SKM-1 treated with dmso at 0.1 percent for 144 hours (cell line): ENCODE measurements at regions not wholly inside any gene's neighbourhood (a gene's known extent, or its start where the extent isn't known, plus 50 kb on each side); places are given as distances from the start of the nearest gene placed in this dataset.
"Not testable (repeated sequence)": the region's sequence is repeated elsewhere in the genome, so short reads cannot be mapped to it uniquely, and the experiment has no call there.

Experiments
- DNase-seq: peaks from one replicate; lab custom pipeline; 2025; ENCODE audit not compliant: unreplicated experiment; lab: John Stamatoyannopoulos, UW

DNA sequence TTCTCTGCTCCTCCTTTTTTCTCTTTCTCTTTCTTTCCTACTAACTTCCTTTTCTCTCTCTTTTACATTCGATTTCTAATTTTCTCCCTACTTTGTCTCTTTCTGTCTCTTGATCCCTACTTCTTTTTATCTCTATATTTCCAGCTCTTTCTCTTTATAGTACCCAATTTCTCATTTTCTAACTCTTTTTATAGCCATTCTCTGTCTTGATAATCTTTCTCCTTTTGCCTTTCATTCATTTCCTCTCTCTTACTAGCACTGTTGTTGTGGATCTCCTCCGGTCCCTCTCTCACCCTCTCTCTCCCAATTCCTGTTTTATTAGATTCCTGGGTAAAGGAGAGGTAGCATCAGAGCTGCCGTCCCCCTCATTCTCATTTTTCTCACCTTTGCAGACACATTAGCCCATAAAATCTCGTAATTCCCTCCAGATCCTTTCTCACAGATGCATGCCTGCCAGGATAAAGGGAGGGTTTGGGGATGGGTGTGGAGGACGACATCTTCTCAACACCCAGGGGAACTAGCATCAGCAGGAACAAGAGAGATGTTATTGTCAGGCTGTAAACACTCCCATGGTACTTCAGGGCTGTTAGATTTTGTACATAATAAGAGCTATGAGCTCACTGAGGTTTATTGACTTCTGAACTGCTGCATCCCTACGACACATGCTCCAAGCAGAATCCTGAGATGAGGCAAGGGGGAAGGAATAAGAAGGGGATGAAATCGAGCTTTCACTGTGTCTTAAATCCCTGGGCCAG, 159.0 kb upstream of the GALNT2 start:
- no peak for DNase-seq

DNA sequence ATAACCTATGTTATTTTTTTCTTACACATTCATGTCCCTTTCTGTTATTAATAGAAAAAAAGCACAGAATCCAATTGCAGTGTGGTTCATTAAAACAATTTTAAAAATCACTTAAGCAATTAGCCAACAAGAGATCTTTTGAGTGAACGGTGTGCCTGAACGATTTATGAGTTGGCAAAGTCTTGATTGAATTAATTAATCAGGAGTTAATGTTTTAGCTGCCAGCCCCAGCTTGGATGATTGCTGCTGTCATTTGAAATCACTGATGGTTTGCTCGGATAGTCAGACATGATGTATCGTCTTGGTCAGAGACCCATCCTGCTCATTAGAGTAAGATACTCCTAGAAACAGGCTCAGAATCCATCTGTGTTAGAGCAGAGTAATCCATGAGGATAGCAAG, 158.3 kb upstream of the GALNT2 start:
- no peak for DNase-seq

DNA sequence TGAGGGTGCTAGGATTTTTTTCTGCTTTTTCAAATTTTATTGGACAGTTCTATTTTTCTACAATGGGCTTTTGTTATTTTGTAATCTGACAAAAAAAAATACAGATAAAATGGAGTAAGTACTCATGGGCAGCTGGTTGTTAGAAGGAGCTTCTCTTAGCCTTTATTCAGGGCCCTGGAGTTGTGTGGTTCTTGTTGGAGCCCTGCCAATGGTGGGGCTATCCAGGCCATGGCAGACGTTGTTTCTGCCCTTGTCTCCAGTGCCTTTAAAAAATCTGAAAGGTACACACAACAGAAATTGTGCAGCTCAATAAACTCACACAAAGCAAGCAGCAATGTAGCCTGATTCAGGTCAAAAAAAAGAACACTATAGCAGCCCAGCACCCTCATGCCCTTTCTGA, 153.5 kb upstream of the GALNT2 start:
- no peak for DNase-seq

DNA sequence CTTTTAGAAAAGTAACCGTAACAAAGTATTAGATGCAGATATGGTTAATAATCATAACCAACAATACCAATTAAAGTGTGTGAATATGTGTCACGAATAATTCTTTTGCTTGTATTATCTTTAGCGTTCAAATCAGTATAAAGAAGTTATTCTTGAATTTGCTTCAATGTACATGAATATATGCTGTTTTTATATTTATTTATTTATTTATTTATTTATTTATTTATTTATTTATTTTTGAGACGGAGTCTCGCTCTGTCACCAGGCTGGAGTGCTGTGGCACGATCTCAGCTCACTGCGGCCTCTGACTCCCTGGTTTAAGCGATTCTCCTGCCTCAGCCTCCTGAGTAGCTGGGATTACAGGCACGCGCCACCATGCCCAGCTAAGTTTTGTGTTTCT, 147.6 kb upstream of the GALNT2 start:
- DNase-seq, result not testable (repeated sequence)

DNA sequence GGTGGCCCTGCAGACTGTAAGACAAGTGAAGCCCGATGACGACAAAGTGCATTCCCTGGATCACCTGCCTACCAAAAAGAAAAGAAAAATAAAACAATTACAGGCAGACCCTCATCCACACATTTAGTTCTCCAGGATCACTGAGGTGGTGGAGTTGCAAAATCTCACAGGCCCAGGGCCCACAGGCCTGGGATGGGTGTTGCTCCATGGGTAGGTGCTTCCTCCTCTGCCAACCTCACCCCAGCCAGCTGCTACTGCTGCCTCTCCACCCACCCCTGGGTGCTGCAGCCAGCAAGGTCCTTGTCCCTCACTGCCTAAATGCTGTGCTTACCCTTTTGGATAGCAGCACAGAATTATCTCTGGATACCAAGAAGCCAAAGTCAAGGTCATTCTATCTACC, 146.4 kb upstream of the GALNT2 start:
- no peak for DNase-seq

DNA sequence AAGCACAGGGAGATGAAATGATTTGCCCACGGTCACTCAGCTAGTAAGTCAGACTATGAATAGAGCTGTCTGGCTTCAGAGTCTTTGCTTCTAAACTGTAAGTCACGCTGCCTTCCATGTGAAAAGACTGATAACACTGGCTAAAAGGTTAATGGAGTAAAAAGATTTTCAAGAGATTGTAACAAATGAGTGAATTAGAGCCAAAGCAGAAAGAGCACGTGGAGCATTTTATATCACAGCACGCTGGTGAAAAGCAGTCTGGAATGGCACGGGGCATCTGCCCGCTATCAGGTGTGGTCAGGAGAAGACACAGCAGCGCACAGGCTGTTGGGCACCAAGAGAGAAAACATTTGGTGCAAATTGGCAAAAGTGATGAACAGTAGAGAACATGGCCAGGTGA, 144.8 kb upstream of the GALNT2 start:
- no peak for DNase-seq

DNA sequence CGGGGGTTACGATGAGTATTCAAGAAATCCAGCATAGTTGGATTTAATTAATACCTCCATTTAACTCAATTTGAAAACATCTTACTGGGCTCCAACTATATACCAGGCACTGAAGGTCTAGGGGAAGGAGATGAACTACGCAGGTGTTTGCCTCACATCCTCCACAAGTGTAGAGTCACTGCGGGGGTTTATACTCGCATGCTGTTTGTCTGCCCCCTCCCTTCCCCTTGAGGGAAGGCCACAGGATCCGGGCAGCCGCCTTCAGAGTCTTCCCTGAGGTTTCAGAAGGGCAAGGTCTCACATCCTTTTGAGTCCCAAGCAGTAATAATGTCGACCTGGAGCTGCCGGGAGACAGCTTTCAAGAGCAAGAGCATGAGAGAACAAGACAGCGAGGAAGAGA, 142.4 kb upstream of the GALNT2 start:
- no peak for DNase-seq

DNA sequence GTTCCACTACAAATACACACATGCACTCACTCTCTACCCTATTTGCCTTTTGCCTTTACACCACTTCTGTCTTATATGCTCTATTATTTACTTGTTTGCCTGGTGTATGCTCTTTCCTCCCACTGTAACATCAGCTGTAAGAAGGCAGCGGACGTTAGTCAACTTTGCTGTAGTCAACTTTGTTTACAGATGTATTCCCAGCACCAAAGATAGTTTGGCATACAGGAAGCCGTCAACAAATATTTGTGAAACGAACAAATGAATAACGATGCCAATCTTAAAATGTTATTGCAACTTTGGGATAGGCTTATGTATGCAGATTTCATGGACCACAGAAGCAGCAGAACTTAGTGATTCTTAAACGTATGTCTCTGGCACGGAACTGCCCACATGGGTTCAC, 138.3 kb upstream of the GALNT2 start:
- DNase-seq, result no peak

DNA sequence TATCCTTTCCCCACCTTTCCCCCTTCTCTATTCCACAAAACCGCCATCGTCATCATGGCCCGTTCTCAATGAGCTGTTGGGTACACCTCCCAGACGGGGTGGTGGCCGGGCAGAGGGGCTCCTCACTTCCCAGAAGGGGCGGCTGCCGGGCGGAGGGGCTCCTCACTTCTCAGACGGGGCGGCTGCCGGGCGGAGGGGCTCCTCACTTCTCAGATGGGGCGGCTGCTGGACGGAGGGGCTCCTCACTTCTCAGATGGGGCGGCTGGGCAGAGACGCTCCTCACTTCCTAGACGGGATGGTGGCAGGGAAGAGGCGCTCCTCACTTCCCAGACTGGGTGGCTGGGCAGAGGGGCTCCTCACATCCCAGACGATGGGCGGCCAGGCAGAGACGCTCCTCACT, 135.3 kb upstream of the GALNT2 start:
- not testable (repeated sequence) for DNase-seq

DNA sequence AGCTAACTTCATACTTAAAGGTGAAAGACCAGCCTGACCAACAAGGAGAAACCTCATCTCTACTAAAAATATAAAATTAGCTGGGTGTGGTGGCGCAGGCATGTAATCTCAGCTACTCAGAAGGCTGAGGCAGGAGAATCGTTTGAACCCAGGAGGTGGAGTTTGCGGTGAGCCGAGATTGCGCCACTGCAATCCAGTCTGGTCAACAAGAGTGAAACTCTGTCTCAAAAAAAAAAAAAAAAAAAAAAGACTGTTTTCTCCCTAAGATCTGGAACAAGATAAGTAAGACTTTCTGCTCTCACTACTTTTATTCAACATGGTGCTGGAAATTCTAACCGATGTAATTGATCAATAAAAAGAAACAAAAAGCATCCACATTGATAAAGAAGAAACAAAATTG, 131.9 kb upstream of the GALNT2 start:
- DNase-seq, result peak; percentile 15

DNA sequence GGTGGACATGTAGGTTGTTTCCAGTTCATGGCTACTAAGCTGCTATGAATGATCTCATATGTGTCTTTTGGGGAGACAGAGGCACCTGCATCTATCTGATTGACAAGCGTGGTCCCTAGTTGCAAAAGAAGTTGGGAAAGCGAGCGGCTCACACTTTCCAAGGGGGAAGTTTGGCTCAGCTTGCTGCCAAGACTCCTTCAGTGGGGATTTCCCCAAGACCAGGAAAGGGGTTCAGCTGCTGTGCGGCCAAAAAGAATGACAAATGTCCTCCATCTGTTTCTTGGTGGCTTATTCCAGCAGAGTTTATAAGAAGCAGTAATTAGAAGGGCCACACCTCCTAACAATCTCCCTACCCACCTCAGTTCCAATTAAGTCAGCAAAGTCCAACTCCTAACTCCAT, 128.5 kb upstream of the GALNT2 start:
- DNase-seq, result no peak

DNA sequence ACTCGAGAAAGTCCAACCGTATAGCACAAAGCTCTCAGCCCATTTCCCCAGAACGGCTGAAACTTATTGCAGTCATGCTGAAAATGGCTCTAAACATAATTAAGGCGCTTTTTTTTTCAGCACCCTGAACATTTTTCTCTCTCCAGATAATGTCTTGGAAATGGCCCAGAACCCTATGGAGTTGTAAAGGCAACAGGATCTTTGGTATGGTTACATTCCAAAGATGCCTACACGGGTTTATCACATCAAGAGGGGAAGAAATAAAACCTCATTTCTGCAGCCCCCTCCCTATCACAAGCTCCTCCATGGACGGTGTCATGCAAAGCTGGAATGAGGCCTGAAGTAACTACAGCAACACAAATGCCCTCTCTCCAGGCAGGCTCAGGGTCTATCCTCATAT, 126.4 kb upstream of the GALNT2 start:
- no peak for DNase-seq

DNA sequence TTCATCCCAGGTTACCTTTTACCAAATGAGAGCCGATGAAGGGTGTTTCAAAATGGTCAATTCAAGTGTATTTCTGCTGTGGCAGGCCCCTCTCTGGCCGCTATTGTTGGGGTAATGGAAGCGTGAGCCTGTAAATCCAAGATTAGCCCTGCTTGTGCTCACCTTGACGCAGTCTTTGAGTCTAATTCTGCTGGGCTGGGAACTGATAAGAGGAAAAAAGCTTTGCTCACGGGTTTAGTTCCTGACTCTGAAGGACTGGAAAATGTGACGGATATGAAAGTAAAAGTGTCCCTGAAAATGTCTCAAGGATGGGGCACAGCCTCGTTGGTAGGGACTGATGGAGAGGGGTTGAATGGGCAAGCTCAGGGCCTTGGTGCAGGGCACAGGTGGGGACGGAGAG, 125.9 kb upstream of the GALNT2 start:
- no peak for DNase-seq

DNA sequence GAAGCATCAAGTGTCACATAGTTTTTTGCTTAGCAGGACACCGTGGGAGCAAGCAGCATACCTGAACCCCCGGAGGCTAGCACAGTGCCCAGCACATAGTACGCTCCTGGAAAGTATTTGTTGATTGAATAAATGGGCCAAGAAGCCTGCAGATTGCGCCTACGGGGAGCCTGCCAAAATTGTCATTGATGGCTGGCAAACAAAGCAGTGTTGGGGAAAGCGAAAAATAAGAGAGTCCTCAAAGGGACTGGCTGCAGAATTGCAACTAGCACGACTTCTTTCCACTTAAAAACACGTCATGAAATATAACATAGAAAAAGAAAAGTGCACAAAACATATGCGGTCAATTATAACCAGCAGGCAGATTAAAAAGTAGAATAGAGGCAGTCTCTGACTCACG, 125.2 kb upstream of the GALNT2 start:
- no peak for DNase-seq

DNA sequence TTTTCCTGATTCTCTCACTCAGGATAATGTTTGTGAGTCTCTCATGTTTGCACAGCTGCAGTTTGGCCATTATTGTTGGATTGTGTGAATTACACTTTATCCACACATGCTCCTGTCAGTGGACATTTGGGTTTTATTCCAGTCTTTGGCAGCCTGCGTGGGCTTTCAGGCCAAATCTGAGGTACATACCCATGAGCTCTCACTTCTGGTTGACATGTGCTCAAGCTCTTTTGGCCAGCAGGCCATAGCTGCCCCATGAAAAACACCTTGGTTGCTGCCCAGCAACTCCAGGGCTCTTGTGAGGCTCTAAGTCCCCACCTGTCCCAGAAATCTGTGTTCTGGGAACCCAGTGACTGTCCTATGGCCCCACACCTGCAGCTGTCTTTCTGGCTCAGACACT, 124.5 kb upstream of the GALNT2 start:
- no peak for DNase-seq

DNA sequence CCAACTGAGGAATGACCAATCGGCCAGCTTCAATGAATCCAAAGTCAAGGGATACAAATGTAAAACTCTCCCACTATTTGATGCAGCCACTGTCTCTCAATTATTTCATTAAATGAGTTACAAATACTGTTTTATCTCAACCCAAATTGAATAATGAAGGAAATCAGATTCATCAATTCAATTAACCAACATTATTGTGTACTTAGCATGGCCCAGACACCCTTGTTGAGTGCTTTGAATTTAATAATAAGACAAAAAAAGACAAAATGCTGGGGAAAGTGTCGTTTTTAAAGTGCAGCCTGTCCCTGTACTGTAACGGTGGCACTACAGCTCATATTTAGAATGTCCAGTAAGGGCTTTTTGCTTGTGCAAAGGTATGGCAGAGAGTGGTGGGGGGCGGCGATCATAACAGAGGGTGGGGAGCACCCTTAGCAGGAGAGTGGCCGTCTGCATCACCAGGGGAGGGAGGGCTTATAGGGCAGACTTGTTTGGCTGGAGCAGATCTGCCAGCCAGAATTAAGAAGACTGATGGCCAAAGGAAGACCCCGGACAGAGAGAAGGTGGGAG, 123.8 kb upstream of the GALNT2 start:
- DNase-seq, result no peak

DNA sequence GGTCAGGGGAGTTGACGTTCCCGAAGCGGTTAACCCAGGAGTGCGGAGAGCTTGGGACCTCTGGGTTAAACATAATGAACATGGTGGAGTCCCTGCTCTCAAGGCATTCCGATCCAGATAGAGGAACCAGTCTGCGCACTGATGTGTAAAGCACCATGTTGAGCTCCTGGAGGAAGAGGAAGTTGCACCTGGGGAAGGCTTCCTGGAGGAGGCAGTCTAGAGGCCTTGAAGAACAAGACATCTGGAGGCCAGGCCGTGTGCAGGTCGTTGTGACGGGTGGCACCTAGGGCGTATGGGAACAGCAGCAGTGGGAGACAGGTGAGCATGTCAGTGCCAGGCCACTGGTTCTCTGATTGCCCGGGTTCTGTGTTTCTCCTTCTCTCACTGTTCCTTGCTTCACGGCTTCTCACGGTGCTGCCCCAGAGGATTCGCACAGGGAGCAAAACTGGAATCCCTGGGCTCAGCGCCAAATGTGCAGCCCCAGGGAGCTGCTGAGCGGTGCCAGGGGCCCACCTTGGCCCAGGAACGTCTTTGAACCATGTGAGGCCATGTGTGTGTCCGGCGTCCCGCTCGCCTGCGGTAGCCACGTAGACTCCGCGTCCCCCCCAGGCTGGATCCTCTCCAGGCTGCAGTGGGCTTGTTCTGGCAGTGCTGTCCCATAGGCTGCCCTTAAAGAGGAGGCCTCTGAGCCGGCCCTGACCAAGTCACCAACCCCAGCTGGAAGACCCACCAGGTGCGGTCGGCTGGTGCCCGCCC, 122.9 kb upstream of the GALNT2 start:
- DNase-seq, result no peak

DNA sequence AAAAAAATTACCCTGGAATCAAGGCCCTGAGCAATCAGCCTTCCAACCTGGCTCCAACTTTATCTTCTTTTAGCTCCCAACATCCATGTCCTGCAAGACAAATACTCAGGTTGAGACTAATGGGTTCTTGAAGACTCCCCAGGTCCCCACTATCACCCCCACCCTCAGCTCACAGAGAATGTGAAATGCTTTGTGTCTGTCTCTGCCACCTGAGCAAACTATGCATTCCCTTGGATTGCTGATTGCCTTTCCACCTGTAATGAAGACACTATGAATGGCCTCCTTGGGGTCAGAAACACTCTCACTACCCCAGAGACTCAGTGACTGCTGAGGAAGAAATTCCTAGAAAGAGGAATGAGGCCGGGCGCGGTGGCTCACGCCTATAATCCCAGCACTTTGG, 121.2 kb upstream of the GALNT2 start:
- no peak for DNase-seq

DNA sequence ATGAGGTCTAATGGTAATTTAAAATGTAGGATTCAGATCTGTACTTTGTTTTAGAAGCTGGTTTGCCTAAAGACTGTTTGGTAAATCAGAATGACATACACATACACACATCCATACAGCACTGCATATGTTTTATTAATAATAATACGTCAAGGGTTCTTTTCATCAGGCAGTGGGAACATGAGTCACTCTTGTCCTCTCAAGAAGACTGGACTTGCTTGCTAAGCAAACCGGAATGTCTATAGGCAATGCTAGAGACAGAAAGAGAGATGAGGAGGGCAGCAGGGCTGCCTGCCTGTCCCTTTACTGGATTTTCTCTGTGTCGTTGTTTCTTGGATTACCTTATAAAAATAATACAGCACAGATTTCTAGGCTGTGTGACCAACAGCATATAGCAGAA, 119.1 kb upstream of the GALNT2 start:
- no peak for DNase-seq

DNA sequence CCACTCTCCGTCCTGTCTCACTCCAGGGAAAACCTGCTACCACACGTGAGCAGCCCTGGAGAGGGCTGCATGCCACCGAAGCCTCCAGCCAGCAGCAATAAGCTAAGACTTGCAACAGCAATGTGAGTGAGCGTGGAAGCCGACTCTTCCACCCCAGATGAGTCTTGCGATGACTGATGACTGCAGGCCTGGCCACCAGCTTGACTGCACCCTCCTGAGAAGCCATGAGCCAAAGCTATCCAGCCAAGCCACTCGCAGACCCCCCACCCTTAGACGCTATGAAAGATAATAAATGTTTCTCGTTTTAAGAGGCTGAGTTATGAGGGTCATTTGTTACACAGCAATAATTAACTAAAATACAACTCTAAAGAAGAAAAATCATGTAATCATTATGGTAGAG, 118.6 kb upstream of the GALNT2 start:
- DNase-seq, result no peak

DNA sequence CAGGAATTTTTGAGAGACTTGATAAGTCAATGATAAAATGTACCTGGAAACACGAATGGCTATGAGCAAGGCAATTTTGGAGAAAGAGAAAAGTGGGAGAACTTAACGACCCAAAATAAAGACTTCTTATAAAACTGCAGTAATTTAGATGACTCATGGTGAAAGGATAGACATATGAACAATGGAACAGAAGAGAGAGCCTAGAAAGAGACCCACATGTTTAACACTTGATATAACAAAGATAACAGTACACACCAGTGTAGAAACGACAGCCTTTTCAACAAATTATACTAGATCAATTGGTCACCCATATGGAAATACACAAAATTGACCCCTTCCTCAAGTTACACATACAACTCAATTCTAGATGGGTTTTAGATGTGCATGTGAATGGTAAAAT, 117.5 kb upstream of the GALNT2 start:
- DNase-seq, result no peak

DNA sequence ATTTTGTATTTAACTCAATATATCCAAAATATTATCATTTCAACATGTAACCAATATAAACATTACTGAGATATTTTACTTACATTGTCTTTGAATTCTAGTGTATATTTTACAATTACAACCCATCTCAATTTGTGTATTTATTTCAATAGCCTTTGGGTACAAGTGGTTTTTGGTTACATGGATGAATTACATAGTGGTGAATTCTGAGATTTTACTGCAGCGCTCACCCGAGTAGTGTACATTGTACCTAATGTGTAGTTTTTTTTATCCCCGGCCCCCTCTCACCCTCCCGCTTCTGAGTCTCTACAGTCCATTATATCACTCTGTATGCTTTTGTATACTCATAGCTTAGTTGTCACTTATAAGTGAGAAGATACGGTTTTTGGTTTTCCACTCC, 117.0 kb upstream of the GALNT2 start:
- no peak for DNase-seq
